ENCODE measurements at regions not wholly inside any gene's neighbourhood (a gene's known extent, or its start where the extent isn't known, plus 50 kb on each side); places are given as distances from the start of the nearest gene placed in this dataset.

DNA sequence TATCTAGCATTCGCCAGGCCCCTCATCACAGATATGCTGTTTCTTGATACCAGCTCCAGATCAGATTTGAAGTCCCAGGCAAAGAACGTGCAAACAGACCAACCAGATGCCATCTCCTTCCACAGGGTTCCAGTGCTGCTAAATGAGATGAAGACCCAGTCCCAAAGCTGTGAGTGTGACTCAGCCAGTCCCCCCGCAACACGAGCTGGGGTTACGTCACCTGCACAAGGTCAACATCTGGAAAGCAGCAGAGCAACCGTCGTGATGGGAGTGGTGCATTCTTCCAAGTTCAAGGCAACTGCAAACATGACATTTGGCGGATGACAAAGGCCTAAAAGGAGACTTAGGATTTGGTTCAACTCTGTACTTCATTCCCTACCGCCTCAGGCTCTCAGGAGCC is 69.6 kb upstream of the TIAM1 start:
- TF ChIP-seq, protein P1, sequence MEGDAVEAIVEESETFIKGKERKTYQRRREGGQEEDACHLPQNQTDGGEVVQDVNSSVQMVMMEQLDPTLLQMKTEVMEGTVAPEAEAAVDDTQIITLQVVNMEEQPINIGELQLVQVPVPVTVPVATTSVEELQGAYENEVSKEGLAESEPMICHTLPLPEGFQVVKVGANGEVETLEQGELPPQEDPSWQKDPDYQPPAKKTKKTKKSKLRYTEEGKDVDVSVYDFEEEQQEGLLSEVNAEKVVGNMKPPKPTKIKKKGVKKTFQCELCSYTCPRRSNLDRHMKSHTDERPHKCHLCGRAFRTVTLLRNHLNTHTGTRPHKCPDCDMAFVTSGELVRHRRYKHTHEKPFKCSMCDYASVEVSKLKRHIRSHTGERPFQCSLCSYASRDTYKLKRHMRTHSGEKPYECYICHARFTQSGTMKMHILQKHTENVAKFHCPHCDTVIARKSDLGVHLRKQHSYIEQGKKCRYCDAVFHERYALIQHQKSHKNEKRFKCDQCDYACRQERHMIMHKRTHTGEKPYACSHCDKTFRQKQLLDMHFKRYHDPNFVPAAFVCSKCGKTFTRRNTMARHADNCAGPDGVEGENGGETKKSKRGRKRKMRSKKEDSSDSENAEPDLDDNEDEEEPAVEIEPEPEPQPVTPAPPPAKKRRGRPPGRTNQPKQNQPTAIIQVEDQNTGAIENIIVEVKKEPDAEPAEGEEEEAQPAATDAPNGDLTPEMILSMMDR (conservative IDR thresholded peaks at IDR 0.05), result no peak
- no peak for TF ChIP-seq ZFX (IDR thresholded peaks at IDR 0.05)

Data from C4-2B (cell line).